Adrenal gland (tissue), 9 donors: ENCODE measurements at regions not wholly inside any gene's neighbourhood (a gene's known extent, or its start where the extent isn't known, plus 50 kb on each side); places are given as distances from the start of the nearest gene placed in this dataset.
"Not testable (repeated sequence)": the region's sequence is repeated elsewhere in the genome, so short reads cannot be mapped to it uniquely, and the experiment has no call there.

Source experiments
- DNase-seq, 7 donors: peaks; one replicate each; pipeline ENCODE4 v3.0.0-alpha.2; 2019 to 2020
- H3K27ac ChIP-seq, 5 donors: fragments of 200-600 bp; sonication (generic) in 4 of 5; 1 replicate in 3 of 5; 2 replicates in 2 of 5; pipeline versions ENCODE4 v1.5.1 to v1.8.0; 2016 to 2020; ENCODE audit warnings: mild to moderate bottlenecking in 1 of 5
- H3K27me3 ChIP-seq: fragments of 200-600 bp; 2 replicates; pipeline ENCODE4 v1.8.0; 2021
- H3K36me3 ChIP-seq, 2 donors: fragments of 200-600 bp; replicated peaks in 1 of 2; 1 replicate in 1 of 2; 2 replicates in 1 of 2; pipeline versions ENCODE4 v1.5.1 to v1.8.0; 2018 to 2022
- H3K4me1 ChIP-seq, 2 donors: fragments of 200-600 bp; replicated peaks in 1 of 2; 1 replicate in 1 of 2; 2 replicates in 1 of 2; pipeline versions ENCODE4 v1.5.1 to v1.8.0; 2018 to 2021
- H3K4me3 ChIP-seq, 4 donors: fragments of 200-600 bp; sonication (generic) in 3 of 4; one replicate each; pipeline ENCODE4 v1.5.1; 2016 to 2018
- H3K9me3 ChIP-seq, 3 donors: fragments of 200-600 bp; sonication (generic) in 1 of 3; replicated peaks in 1 of 3; 1 replicate in 2 of 3; 2 replicates in 1 of 3; pipeline versions ENCODE4 v1.5.1 to v1.8.0; 2016 to 2021
- CTCF ChIP-seq, 6 experiments: fragments of 450-650 bp in 4 of 6; fragments of 200-600 bp in 2 of 6; sonication (generic) in 1 of 6; IDR thresholded peaks; 1 replicate in 5 of 6; 2 replicates in 1 of 6; pipeline versions ENCODE4 v1.5.1 to v1.8.0; 2016 to 2021; ENCODE audit warnings: antibody characterized with exemption in 6 of 6, mild to moderate bottlenecking in 2 of 6, moderate library complexity in 1 of 6
- POLR2A ChIP-seq, 2 donors: fragments of 450-650 bp; IDR thresholded peaks; one replicate each; pipeline ENCODE4 v1.6.1; 2017; ENCODE audit warnings: antibody characterized with exemption in 2 of 2, mild to moderate bottlenecking in 2 of 2, moderate library complexity in 1 of 2
- WGBS, 4 donors: extraction: QIAGEN DNeasy Blood & Tissue Kit in 2 of 4; methylation state at CpG; one replicate each; pipeline versions ENCODE4 v1.1.5 to v1.1.7; 2013 to 2017; 5-methylcytosine and 5-hydroxymethylcytosine counted together
- intact Hi-C, 2 donors: fragments of 100-400 bp; cut with DNase I; formaldehyde crosslinking; loops; one replicate each; pipeline versions ENCODE4 v1.14.1 to v1.15.0; 2022 to 2023
- donor health status: healthy with polysubstance abuse.
- donor health status: Bipolar disorder and iron deficiency.
- donor health status: DM: yes; HTN: yes; CAD: no.
- donor health status: DM: no; HTN: no; CAD: no.
- donor health status: DM: no; HTN: no; CAD: no.

GRCh38 chr7:153772966-153773365 is 279.2 kb upstream of the DPP6 start:
- H3K36me3 ChIP-seq, result no peaks in the 10 kb centered on the region
- intact Hi-C loops, result no loop called here
- H3K27me3 ChIP-seq, result no peaks in the 10 kb centered on the region
- no peaks in the 10 kb centered on the region for H3K9me3 ChIP-seq
- 62 to 80% (median 72%) methylated on average over 3 of the region's 3 CpGs for WGBS, 4 donors
- no peak for TF ChIP-seq CTCF (IDR thresholded peaks at IDR 0.05)
- no peak for TF ChIP-seq POLR2A (IDR thresholded peaks at IDR 0.05)
- DNase-seq, result no peak
- H3K4me3 ChIP-seq, result no peak overlapping the region
- no peaks in the 10 kb centered on the region for H3K4me1 ChIP-seq
- no peak overlapping the region for H3K27ac ChIP-seq

- DNase-seq, H3K4me1 ChIP-seq, H3K4me3 ChIP-seq, H3K36me3 ChIP-seq, H3K9me3 ChIP-seq, H3K27me3 ChIP-seq, H3K27ac ChIP-seq, intact Hi-C loops: not testable (repeated sequence)
These were observed 275.3 kb upstream of the DPP6 start for GRCh38 chr7:153776940-153777339.

GRCh38 chr7:153797363-153797762 is 254.8 kb upstream of the DPP6 start:
- H3K27ac ChIP-seq, H3K27me3 ChIP-seq, H3K4me1 ChIP-seq, H3K4me3 ChIP-seq, H3K36me3 ChIP-seq, intact Hi-C loops, DNase-seq, H3K9me3 ChIP-seq: not testable (repeated sequence)

GRCh38 chr7:153808117-153808516 is 244.1 kb upstream of the DPP6 start:
- TF ChIP-seq POLR2A (IDR thresholded peaks at IDR 0.05) (no peak), CTCF (IDR thresholded peaks at IDR 0.05) (no peak)
- intact Hi-C loops, result no loop called here
- H3K4me1 ChIP-seq, result no peaks in the 10 kb centered on the region
- H3K9me3 ChIP-seq, result no peaks in the 10 kb centered on the region
- 86 to 91% (median 88%) methylated on average over 12 of the region's 12 CpGs for WGBS, 4 donors
- H3K27ac ChIP-seq, result no peak overlapping the region
- no peaks in the 10 kb centered on the region for H3K27me3 ChIP-seq
- H3K4me3 ChIP-seq, result no peak overlapping the region
- no peak for DNase-seq
- H3K36me3 ChIP-seq, result no peaks in the 10 kb centered on the region

GRCh38 chr7:153829525-153829924 is 222.7 kb upstream of the DPP6 start:
- H3K27me3 ChIP-seq, result no peaks in the 10 kb centered on the region
- no peaks in the 10 kb centered on the region for H3K9me3 ChIP-seq
- intact Hi-C loops, result no loop called here
- H3K36me3 ChIP-seq, result no peaks in the 10 kb centered on the region
- DNase-seq, result no peak
- H3K4me3 ChIP-seq, result no peak overlapping the region
- TF ChIP-seq CTCF (IDR thresholded peaks at IDR 0.05) (no peak), POLR2A (IDR thresholded peaks at IDR 0.05) (no peak)
- 70 to 81% (median 75%) methylated on average over 9 of the region's 9 CpGs for WGBS, 4 donors
- H3K4me1 ChIP-seq, result no peaks in the 10 kb centered on the region
- no peak overlapping the region for H3K27ac ChIP-seq
